Fibroblast of pulmonary artery (primary cell): ENCODE measurements at regions not wholly inside any gene's neighbourhood (a gene's known extent, or its start where the extent isn't known, plus 50 kb on each side); places are given as distances from the start of the nearest gene placed in this dataset.

ENCODE experiments used
- DNase-seq: peaks from one replicate; pipeline ENCODE4 v3.0.0-alpha.2; 2010; ENCODE audit warnings: low read depth
- H3K4me3 ChIP-seq: replicated peaks from 2 replicates; pipeline ENCODE4 v1.5.1; 2011; ENCODE audit warnings: low read depth, mild to moderate bottlenecking, control low read depth, low read length, moderate library complexity
- TF ChIP-seq, protein P1 (sequence below): IDR thresholded peaks from 2 replicates; pipeline ENCODE4 v1.5.1; 2011; ENCODE audit warnings: mild to moderate bottlenecking, control low read depth, low read length, inconsistent platforms; ENCODE audit errors: missing control alignments

DNA sequence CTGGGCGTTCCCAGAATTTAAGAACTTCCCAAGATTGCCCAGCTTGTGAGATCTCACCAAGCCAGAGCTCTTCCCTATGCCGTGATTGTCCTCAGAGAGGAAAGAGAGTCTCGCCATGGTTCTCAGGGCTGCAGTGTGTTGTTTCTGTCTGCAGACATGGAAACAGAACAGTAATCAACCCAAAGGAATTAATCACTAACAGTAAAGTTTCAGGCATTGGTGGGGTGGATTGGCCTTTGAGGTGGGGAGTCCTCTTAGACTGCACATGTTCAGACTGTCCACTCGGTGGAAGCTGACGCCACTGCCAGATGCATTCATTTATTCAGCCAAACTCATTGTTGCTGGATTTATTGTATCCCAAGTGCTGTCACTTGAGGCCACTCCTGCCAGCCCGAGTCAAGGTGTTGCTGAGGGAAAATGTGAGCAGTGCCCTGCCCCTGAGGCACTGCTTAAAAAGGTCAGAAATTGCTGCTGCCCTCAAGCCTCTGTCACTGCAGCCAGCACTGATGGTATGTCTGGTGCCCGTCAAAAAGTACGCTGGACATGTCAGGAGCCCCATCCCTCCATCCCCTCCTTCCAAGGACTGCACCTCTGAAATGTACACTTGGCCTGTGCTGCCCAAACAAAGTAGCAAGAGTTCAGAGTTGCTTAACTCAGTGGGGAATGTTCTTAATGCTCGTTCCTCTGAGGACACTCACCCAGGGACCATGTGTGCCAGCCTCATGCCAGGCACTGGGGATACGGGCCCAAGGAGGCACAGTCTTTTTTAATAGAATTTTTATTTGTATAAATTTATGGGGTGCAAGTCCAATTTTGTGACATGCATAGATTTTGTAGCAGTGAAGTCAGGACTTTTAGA lies 201.0 kb downstream of the GLI2 start:
- no peak overlapping the region for H3K4me3 ChIP-seq
- TF ChIP-seq, protein P1, sequence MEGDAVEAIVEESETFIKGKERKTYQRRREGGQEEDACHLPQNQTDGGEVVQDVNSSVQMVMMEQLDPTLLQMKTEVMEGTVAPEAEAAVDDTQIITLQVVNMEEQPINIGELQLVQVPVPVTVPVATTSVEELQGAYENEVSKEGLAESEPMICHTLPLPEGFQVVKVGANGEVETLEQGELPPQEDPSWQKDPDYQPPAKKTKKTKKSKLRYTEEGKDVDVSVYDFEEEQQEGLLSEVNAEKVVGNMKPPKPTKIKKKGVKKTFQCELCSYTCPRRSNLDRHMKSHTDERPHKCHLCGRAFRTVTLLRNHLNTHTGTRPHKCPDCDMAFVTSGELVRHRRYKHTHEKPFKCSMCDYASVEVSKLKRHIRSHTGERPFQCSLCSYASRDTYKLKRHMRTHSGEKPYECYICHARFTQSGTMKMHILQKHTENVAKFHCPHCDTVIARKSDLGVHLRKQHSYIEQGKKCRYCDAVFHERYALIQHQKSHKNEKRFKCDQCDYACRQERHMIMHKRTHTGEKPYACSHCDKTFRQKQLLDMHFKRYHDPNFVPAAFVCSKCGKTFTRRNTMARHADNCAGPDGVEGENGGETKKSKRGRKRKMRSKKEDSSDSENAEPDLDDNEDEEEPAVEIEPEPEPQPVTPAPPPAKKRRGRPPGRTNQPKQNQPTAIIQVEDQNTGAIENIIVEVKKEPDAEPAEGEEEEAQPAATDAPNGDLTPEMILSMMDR, result no peak

DNA sequence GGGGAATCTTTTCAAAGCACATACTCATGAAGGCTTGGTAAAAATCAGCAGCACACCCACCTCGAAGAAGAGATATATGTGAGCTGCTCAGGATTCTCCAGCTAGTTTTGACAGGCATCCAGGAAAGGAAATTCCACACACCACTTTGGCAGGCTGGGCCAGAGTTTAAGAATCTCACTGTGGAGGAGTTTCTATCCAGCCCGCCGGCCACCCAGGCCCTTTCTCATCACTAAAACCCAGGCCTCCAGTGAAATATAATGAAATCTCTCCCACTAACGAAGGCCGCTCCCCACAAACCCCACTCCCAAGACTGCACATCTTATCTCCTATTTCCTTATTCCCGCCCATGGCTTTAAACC lies 202.0 kb downstream of the GLI2 start:
- DNase-seq, result peak; percentile 86
- TF ChIP-seq, protein P1, result no peak
- no peak overlapping the region for H3K4me3 ChIP-seq

More for the DNA sequence above, 201.0 kb downstream of the GLI2 start:
- DNase-seq, result no peak

DNA sequence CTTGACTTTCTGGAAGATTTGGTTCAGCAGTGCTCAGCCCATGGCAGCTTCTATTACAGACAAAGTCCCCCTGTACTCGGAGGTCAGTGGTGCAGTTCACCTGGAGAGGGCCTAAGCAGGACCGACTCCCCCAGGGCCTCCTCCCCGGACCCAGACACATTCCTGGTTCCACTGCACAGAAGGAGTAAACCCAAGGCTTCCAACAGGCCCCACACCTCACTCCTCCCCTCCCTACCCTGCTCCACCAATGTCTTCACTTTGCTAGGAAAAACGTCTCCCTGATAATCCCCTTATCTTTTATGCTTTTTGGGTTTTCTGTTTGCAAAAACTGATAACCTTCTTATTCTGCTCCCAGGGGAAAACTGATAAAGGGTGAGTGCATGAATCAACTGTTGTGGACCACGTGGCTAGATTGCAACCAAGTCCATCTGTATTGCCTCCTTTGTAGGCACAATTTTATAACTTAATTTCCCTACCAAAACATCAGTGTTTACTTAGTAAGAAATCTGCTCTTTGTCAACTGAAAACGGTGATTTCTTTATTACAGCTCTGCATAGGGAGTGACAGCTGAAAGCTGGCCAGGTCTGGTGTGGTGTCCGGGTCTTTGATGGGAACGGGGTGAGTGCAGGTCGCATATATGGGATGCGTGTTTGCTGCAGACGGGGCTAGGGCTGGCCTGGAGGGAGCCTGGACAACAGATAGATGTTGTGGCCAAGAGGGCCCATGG lies 202.5 kb downstream of the GLI2 start:
- no peak for DNase-seq
- no peak overlapping the region for H3K4me3 ChIP-seq
- TF ChIP-seq, protein P1, result no peak

DNA sequence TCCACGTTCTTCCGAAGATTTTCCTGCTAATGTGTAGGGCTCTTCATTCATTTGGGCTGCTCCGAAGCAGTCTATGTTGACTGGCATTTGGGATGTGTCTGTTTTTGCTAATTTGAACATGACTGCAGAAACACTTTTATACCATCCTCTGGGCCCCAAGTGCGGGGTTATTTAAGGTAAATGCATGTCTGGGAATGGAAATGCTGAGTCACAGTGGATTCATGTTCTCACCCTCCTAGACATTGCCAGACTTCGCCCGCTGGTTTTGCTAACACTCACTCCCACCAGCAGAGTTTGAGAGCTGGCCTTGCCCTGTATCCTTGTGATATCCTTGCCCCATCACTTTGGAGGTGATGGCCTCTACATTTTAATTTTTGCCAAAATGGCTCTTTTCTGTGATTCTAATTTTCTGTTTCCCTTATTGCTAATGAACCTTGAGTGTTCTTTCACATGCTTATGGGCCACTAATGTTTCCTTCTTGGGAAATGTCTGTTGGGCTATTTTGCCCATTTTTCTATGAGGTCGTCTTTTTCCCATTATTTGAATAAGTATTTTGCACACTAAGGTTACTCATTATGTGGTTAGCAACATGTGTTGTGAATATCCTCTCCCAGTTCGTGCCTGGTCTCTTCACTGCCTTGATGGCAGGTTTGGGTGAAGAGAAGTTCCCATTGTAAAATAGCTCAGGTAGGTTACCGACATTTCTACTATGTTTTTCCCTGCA lies 204.1 kb downstream of the GLI2 start:
- TF ChIP-seq, protein P1, result no peak
- peak; percentile 87 for DNase-seq
- H3K4me3 ChIP-seq, result no peak overlapping the region

DNA sequence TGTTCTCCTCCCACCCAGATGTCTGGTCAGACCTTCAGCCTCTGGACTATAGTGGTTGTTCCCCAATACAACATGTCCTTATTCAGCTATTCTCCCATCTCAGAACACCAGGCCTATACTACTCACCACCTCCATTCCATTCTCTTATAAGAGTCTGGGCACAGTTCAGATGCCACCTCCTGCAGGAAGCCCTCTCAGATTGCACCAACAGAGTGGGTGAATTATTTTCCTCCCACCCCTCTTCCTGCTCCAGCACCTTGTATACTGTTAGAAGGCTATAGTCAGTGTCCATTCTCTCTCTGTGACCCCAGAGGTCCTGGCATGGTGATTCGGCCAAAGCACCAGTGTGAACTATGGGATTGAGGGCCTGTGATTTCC lies 204.6 kb downstream of the GLI2 start:
- TF ChIP-seq, protein P1, result no peak
- H3K4me3 ChIP-seq, result no peak overlapping the region
- no peak for DNase-seq

DNA sequence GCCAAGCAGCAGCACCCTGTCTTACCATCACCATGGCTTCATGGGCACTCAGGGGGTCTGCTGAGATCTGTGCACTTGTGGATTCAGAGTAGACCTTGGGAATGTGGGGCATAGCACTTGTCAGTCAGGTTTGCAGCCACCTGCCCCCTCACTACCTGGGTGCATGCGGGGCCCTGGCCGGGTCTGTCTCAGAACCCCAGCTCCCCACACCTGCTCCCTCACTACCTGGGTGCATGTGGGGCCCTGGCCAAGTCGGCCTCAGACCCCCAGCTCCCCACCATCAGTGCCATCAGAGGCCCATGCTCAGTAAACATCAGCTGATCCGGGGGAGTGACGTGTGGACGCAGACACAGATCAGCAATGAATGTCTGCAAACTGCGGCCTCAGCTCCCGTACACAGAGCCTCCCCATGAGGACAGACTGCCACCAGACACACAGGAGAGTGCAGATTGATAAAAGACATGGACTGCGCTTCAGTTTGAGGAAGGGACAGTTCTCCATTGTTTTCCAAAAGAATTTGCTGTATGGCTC lies 205.1 kb downstream of the GLI2 start:
- TF ChIP-seq, protein P1, result no peak
- DNase-seq, result no peak
- H3K4me3 ChIP-seq, result no peak overlapping the region
